HG02884 (cell line): ENCODE measurements at regions not wholly inside any gene's neighbourhood (a gene's known extent, or its start where the extent isn't known, plus 50 kb on each side); places are given as distances from the start of the nearest gene placed in this dataset.

Experiments used
- ATAC-seq: cut with Tn5 transposase; IDR thresholded peaks from one replicate; pipeline ENCODE4 v1.9.1; 2021; ENCODE audit warnings: mild to moderate bottlenecking, moderate library complexity; ENCODE audit not compliant: unreplicated experiment

GRCh38 chr16:64185954-64186353 is 935.9 kb downstream of the CDH11 start:
- no peak for ATAC-seq

GRCh38 chr16:64184156-64184555 is 937.7 kb downstream of the CDH11 start:
- no peak for ATAC-seq

- ATAC-seq = no peak
Observed at GRCh38 chr16:64182985-64183384, 938.9 kb downstream of the CDH11 start.

- no peak for ATAC-seq
Observed at GRCh38 chr16:64181271-64181925, 940.5 kb downstream of the CDH11 start.

GRCh38 chr16:64180136-64180900 is 941.5 kb downstream of the CDH11 start:
- no peak for ATAC-seq

GRCh38 chr16:64174327-64174726 is 947.5 kb downstream of the CDH11 start:
- ATAC-seq = no peak

- no peak for ATAC-seq
Observed at GRCh38 chr16:64172652-64173051, 949.2 kb downstream of the CDH11 start.

GRCh38 chr16:64172226-64172625 is 949.6 kb downstream of the CDH11 start:
- ATAC-seq = no peak

GRCh38 chr16:64171632-64172031 is 950.2 kb downstream of the CDH11 start:
- ATAC-seq = no peak

GRCh38 chr16:64168371-64168770 is 953.5 kb downstream of the CDH11 start:
- ATAC-seq = no peak

GRCh38 chr16:64167936-64168335 is 953.9 kb downstream of the CDH11 start:
- no peak for ATAC-seq

GRCh38 chr16:64165368-64165767 is 956.5 kb downstream of the CDH11 start:
- ATAC-seq = no peak

GRCh38 chr16:64162613-64163375 is 959.1 kb downstream of the CDH11 start:
- ATAC-seq = no peak

GRCh38 chr16:64159976-64160375 is 961.9 kb downstream of the CDH11 start:
- no peak for ATAC-seq

- no peak for ATAC-seq
Observed at GRCh38 chr16:64158941-64159588, 962.8 kb downstream of the CDH11 start.

GRCh38 chr16:64153718-64154117 is 968.1 kb downstream of the CDH11 start:
- no peak for ATAC-seq

GRCh38 chr16:64151990-64152767 is 969.7 kb downstream of the CDH11 start:
- no peak for ATAC-seq

- no peak for ATAC-seq
Observed at GRCh38 chr16:64150193-64150592, 971.7 kb downstream of the CDH11 start.

GRCh38 chr16:64149756-64150155 is 972.1 kb downstream of the CDH11 start:
- no peak for ATAC-seq

GRCh38 chr16:64148356-64148755 is 973.5 kb downstream of the CDH11 start:
- no peak for ATAC-seq

- no peak for ATAC-seq
Observed at GRCh38 chr16:64147941-64148340, 973.9 kb downstream of the CDH11 start.
